Endodermal cell (in vitro differentiated cells): ENCODE measurements at regions not wholly inside any gene's neighbourhood (a gene's known extent, or its start where the extent isn't known, plus 50 kb on each side); places are given as distances from the start of the nearest gene placed in this dataset.

Experiments used
- DNase-seq: peaks from one replicate; pipeline ENCODE4 v3.0.0-alpha.2; 2017
- H3K27ac ChIP-seq: 2 replicates; pipeline ENCODE4 v1.5.1; 2013; ENCODE audit warnings: mild to moderate bottlenecking, low read depth, low read length, moderate library complexity
- H3K27me3 ChIP-seq: 2 replicates; pipeline ENCODE4 v1.6.1; 2013; ENCODE audit warnings: mild to moderate bottlenecking, low read length, moderate library complexity; ENCODE audit not compliant: insufficient read depth, control insufficient read depth, poor library complexity, severe bottlenecking
- H3K36me3 ChIP-seq: 2 replicates; pipeline ENCODE4 v1.7.0; 2013; ENCODE audit warnings: mild to moderate bottlenecking, low read length, moderate library complexity; ENCODE audit not compliant: control insufficient read depth, insufficient read depth
- H3K4me1 ChIP-seq: one replicate; pipeline ENCODE4 v1.7.0; 2013; ENCODE audit warnings: low read length; ENCODE audit not compliant: control insufficient read depth, insufficient read depth
- H3K4me3 ChIP-seq: 2 replicates; pipeline ENCODE4 v1.5.1; 2013; ENCODE audit warnings: mild to moderate bottlenecking, low read length, moderate library complexity
- H3K9ac ChIP-seq: 2 replicates; pipeline ENCODE4 v1.6.1; 2013; ENCODE audit warnings: mild to moderate bottlenecking, low read length, moderate library complexity; ENCODE audit not compliant: poor library complexity, severe bottlenecking; ENCODE audit errors: extremely low read depth
- H3K9me3 ChIP-seq: 2 replicates; pipeline ENCODE4 v1.6.1; 2013; ENCODE audit warnings: mild to moderate bottlenecking, low read length, moderate library complexity; ENCODE audit not compliant: control insufficient read depth
- H3K27ac Mint-ChIP-seq: 2 replicates; pipeline ENCODE4 v1.8.0; 2020; ENCODE audit warnings: mixed read lengths
- H3K27me3 Mint-ChIP-seq: 2 replicates; pipeline ENCODE4 v1.8.0; 2021; ENCODE audit warnings: mild to moderate bottlenecking, mixed read lengths; ENCODE audit not compliant: insufficient read depth
- H3K36me3 Mint-ChIP-seq: 2 replicates; pipeline ENCODE4 v1.8.0; 2020; ENCODE audit warnings: low read depth, mixed read lengths
- H3K4me1 Mint-ChIP-seq: 2 replicates; pipeline ENCODE4 v1.8.0; 2020; ENCODE audit warnings: mixed read lengths
- H3K4me3 Mint-ChIP-seq: 2 replicates; pipeline ENCODE4 v1.8.0; 2020; ENCODE audit warnings: mild to moderate bottlenecking, moderate library complexity, mixed read lengths
- H3K9me3 Mint-ChIP-seq: 2 replicates; pipeline ENCODE4 v1.8.0; 2020; ENCODE audit warnings: mild to moderate bottlenecking, mixed read lengths
- CTCF ChIP-seq: fragments of 200-600 bp; sonication (generic); conservative IDR thresholded peaks from 2 replicates; pipeline ENCODE4 v1.5.0; 2021; ENCODE audit warnings: antibody characterized with exemption, mild to moderate bottlenecking
- WGBS, 2 experiments: methylation state at CpG; one replicate each; pipeline versions ENCODE4 v1.1.5 to v1.1.7; 2013; ENCODE audit warnings: missing lambda C conversion rate in 2 of 2, mixed read lengths in 1 of 2; ENCODE audit not compliant: insufficient coverage in 1 of 2, insufficient read length in 1 of 2; 5-methylcytosine and 5-hydroxymethylcytosine counted together

- H3K36me3 ChIP-seq, result no peaks in the 10 kb centered on the region
- H3K27ac Mint-ChIP-seq, result no peak overlapping the region
- no peaks in the 10 kb centered on the region for H3K4me1 Mint-ChIP-seq
- no peak for DNase-seq
- no peaks in the 10 kb centered on the region for H3K9me3 Mint-ChIP-seq
- no peaks in the 10 kb centered on the region for H3K27me3 ChIP-seq
- no peaks in the 10 kb centered on the region for H3K9me3 ChIP-seq
- no peak overlapping the region for H3K27ac ChIP-seq
- no peaks in the 10 kb centered on the region for H3K4me1 ChIP-seq
- no peak overlapping the region for H3K4me3 Mint-ChIP-seq
- no peak for TF ChIP-seq CTCF
- H3K9ac ChIP-seq, result no peak overlapping the region
- H3K27me3 Mint-ChIP-seq, result peaks cover 1% of the 10 kb centered on the region
- no peaks in the 10 kb centered on the region for H3K36me3 Mint-ChIP-seq
- 100% methylated on average over 1 of the region's 1 CpG for WGBS, 2 experiments
- H3K4me3 ChIP-seq, result no peak overlapping the region
Measured at GRCh38 chr7:21215307-21215706, 212.6 kb upstream of the SP4 start.

DNA sequence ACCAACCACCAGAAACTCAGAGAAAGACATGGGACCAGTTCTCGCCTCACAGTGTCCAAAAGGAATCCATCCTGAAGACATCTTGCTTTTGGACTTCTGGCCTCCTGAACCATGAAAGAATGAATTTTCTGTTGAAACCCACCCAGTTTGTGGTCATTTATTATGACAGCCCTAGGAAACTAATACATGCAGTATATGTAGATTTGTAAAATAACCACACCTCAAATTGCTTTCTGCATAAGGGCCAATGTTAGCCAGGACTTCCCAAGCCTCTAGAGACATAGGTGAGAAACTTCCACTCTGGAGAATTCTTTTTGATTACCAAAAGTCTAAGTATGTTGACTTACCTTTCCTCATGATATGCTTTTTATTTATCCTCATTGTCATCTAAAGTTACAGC lies 210.5 kb upstream of the SP4 start:
- Histone ChIP-seq H3K36me3 (no peaks in the 10 kb centered on the region), H3K27me3 (no peaks in the 10 kb centered on the region), H3K27ac (no peak overlapping the region), H3K4me3 (no peak overlapping the region), H3K9ac (no peak overlapping the region), H3K4me1 (no peaks in the 10 kb centered on the region), H3K9me3 (no peaks in the 10 kb centered on the region)
- DNase-seq, result no peak
- no peak for TF ChIP-seq CTCF
- Mint-ChIP-seq H3K27me3 (peaks cover 2% of the 10 kb centered on the region), H3K4me1 (no peaks in the 10 kb centered on the region), H3K9me3 (no peaks in the 10 kb centered on the region), H3K36me3 (no peaks in the 10 kb centered on the region), H3K4me3 (no peak overlapping the region), H3K27ac (no peak overlapping the region)
- 90 to 100% methylated on average over 1 of the region's 1 CpG for WGBS, 2 experiments

- H3K36me3 ChIP-seq, result no peaks in the 10 kb centered on the region
- Mint-ChIP-seq H3K27ac (no peak overlapping the region), H3K36me3 (no peaks in the 10 kb centered on the region), H3K4me1 (no peaks in the 10 kb centered on the region), H3K27me3 (peaks cover 2% of the 10 kb centered on the region), H3K4me3 (no peak overlapping the region), H3K9me3 (no peaks in the 10 kb centered on the region)
- no peak overlapping the region for H3K4me3 ChIP-seq
- H3K27ac ChIP-seq, result no peak overlapping the region
- H3K9me3 ChIP-seq, result no peaks in the 10 kb centered on the region
- no peaks in the 10 kb centered on the region for H3K4me1 ChIP-seq
- WGBS, 2 experiments, result 96 to 100% methylated on average over 1 to 2 of the region's 2 CpGs
- no peak for DNase-seq
- TF ChIP-seq CTCF, result no peak
- no peak overlapping the region for H3K9ac ChIP-seq
- no peaks in the 10 kb centered on the region for H3K27me3 ChIP-seq
Measured at GRCh38 chr7:21218155-21218554, 209.7 kb upstream of the SP4 start.
